ENCODE measurements at regions not wholly inside any gene's neighbourhood (a gene's known extent, or its start where the extent isn't known, plus 50 kb on each side); places are given as distances from the start of the nearest gene placed in this dataset.
"Not testable (repeated sequence)": the region's sequence is repeated elsewhere in the genome, so short reads cannot be mapped to it uniquely, and the experiment has no call there.

- DNase-seq = no peak
Measured at GRCh38 chr3:139202226-139202958, 141.4 kb upstream of the MRPS22 start.

- no peak for DNase-seq
Measured at GRCh38 chr3:139202959-139203349, 140.9 kb upstream of the MRPS22 start.

DNA sequence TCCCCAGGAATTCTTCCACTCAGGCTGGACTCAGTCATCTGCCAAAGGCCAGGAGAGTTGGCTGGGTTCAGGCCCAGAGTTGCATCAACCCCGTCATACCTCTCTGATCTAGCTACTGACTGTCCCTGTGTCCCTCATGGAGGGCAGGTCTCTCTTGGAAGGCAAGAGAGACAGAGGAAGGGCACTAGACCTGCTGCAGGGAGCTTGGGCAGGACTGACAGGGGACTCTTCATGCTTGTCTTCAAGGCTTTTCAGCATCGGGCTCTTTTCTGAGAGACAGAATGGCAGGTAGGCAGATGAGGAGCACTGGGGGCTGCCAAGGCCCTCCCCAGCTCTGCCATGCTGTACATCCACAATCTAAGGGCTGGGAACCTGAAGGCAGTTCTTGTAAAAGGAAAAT is 140.1 kb upstream of the MRPS22 start:
- DNase-seq = no peak

GRCh38 chr3:139204728-139205127 is 139.1 kb upstream of the MRPS22 start:
- DNase-seq = no peak

DNA sequence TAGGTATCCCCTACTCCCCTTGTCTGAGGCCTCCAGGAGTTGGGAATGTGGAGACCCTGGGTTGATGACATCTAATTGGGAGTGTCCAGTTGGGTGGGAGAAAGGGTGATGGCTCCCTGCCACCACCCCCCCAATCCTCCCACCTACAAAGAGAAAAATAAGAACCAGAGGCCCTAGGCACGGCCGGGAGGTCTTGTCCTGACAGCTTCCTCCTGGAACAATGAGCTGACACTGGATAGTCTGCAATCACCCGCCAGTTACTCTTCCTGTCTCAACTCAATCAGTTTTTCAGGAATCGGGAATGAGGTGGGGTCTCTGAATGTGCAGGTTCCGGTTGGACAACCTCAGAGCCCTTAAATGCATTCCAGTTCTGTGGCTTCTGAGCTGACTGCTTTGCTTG is 129.9 kb upstream of the MRPS22 start:
- no peak for DNase-seq

- DNase-seq = no peak
Measured at GRCh38 chr3:139216958-139217357, 126.9 kb upstream of the MRPS22 start.

GRCh38 chr3:139217633-139218032 is 126.2 kb upstream of the MRPS22 start:
- DNase-seq = no peak

DNA sequence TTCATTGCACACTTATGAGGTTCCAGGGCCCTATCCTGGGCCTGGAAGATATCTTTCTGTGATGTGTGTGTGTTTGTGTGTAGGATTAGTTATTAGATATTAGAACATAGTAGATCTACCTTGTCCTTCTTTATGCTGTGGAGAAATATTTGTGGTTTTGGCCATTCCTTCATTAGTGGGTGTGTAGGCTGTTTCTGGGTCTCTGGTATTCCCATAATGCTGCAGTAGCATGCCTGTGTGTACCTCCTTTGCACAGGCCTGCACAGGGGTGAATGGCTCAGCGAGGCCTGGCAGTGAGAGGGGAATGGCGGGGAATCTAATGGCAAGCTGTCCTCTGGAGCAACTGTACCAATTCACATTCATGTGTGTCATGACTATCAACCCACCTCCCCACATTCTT is 125.8 kb upstream of the MRPS22 start:
- DNase-seq = no peak

DNA sequence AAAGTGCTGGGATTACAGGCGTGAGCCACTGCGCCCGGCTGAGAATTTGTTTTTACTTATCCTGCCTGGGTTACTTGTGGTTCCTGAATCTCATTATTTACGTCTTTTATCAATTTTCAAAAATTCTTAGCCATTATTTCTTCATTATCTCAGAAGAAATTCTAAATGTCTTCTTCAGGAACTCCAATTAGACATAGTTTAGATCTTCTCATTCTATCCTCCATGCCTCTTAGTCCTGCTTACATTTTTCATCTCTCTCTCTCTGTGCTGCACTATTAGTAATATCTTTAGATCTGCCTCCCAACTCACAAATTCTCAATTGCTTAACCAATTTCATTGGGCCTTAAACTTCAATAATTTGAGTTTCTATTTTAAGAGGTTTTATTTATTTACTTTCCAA is 124.4 kb upstream of the MRPS22 start:
- no peak for DNase-seq

DNA sequence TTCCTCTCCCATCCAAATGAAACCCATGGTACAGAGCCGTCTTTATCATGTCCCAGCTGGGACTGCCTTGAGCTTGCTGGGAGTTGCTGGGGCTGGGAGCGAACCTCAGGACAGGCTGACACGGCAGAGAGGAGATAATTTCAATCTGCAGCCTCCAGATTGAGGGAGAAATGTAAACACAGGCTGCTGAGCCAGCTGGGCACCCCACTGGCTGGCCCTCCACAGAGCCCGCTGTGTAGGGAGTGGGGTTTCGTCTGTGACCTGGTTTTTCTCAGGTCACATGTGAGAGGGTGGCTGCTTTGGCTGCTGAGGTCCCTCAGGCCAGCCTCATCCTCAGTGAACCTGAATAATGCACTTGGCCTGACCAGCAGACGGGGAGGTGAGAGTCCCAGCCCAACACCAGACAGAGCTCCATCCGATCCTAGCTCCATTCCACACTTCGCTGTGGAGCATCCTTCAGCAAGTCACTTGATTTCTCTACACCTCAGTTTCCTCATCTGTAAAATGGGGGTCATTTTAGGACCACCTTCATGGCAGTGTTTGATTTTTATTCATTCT is 121.6 kb upstream of the MRPS22 start:
- DNase-seq = no peak

DNA sequence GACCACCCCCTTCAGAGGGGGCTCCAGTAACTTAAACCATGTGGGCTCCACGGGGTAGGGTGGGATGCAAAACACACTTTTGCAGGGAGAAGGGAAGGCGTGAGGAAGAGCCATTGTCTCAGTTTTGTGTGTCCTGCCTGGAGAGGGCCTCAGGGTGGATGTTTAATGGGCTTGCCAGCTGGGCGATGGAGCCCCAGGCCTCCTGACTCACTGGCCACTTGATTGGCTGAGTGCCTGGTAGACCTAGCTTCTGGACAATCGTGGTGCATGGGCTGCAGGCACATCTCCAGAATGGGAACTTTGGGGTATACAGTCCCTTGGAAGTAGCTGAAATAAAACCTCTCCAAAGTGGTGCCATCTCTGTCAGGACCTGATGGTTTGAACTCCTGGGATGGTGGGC is 118.3 kb upstream of the MRPS22 start:
- DNase-seq = no peak

DNA sequence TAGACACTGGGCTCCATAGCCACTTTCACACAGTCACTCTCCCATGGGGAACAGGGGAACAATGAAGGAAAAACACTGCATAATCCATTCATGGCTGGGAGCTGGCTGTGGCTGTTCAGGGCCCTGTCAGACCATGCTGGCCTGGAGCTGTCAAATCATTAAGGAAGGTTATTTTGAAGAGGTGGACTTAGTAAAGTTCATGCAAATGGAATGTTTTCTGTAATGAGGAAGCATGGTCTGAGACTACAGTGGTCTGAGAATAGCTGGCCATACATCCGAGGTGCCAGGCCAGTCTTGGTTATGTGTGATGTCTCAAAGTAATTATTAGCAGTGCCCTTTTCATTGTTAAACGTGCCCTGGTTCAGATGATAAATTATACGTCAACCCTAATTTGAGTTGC is 117.1 kb upstream of the MRPS22 start:
- DNase-seq = no peak

- no peak for DNase-seq
Measured at GRCh38 chr3:139227165-139227564, 116.7 kb upstream of the MRPS22 start.

- no peak for DNase-seq
Measured at GRCh38 chr3:139227827-139228226, 116.0 kb upstream of the MRPS22 start.

DNA sequence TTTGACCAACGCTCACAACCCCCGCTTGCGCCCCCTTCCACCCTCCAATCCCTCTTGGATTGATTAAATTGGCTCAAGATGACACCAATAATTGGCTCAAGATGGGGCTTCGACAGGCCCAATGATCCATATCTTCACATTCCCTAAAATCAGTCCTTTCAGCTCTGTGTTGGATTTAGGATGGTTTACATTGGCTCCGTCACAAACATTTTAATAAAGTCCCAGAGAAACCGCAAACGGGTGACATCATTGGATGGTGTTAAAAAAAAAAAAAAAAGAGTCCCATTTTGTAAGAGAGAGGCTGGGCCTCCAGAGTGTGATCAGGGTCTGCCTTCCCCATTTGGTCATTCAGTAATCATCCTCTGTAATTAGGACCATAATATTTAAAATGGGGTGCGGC is 113.4 kb upstream of the MRPS22 start:
- no peak for DNase-seq

- DNase-seq = peak; percentile 25
Measured at GRCh38 chr3:139231555-139232281, 112.1 kb upstream of the MRPS22 start.

DNA sequence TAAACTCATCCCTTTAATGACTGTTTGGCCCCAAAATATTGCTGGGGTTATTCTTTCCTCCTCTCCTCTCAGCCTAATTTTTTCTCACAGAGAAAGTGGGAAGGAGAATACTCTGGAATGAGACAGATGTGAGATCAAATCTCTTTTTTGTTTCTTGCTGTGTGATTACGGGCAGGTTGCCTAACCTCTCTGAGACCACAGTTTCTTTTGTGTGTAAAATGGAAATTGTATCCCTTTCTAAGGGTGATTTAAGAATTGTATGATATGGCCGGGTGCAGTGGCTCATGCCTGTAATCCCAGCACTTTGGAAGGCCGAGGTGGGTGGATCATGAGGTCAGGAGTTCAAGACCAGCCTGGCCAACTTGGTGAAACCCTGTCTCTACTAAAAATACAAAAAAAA is 111.5 kb upstream of the MRPS22 start:
- not testable (repeated sequence) for DNase-seq

DNA sequence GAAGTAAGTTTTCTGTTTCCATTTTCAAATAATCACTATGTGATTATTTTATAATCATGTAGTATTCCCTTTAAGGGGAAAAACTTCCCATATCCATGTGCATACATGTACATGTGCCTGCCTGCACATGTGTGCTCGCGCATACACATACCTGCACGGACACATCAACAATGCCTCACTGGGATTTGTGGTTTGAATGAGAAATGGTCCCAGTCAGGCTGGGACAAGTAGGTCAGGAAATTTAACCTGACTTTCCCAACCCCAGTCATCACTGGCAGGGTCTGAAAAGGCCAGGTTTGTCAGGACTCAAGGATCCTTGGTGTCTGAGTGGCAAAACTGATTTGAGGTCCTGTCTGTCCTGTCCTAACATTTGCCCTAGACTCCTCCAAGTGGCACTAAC is 109.3 kb upstream of the MRPS22 start:
- no peak for DNase-seq

DNA sequence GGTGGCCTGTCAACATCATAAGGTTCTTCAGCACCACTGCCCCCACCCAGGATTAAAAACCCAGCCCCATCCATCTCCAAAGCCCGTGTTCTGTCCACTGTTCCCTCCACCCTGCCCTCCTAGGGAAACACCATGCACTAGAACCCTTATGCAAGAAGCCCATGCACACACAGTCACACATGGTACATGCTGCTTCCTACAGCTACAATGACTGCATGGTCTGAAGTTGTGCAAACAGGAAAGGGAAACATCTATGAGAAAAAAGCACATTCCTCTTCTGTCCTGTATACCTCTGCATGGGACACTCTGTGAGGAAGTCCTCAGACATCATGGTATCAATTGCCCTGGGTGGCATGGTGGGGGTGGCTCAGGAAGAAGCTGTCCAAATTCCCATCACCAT is 108.6 kb upstream of the MRPS22 start:
- peak; percentile 4 for DNase-seq

DNA sequence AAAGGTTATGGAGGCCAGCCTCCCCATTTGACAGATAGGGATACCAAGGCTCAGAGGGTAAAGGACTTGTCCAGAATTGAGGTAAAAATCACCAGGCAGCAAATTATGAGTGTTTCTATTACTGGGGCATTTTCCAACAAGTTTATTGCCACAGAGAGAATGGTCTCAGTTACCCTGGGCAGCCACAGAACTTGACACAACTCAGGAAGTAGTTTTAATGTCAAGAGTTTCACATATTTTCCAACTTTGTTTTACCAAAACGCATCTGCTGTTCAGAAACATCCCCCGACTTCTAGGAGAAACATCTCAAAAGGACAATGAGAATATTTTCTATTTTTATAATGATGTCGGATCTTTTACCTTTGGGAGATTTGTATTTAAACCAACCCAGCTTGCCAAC is 107.5 kb upstream of the MRPS22 start:
- DNase-seq = no peak

GRCh38 chr3:139238281-139239030 is 105.4 kb upstream of the MRPS22 start:
- DNase-seq = no peak

DNA sequence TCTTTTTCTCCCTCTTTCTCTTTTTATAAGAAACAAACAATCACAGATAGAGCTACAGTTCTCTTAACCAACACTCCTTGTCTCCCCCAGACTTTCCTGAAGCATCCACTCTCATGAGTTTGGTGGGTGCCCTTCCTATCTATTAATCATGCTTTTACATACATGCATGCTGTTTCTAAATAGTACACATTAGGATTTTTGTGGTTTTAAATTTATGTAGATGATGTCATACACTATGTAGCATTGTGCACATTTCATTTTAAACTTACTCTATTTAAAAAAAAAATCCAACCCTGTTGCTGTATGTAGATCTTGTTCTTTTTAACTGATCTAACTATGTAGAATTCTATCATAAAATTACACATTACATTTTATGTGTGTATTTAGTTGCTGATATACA is 104.3 kb upstream of the MRPS22 start:
- no peak for DNase-seq

GRCh38 chr3:139241783-139242182 is 102.0 kb upstream of the MRPS22 start:
- DNase-seq = no peak

DNA sequence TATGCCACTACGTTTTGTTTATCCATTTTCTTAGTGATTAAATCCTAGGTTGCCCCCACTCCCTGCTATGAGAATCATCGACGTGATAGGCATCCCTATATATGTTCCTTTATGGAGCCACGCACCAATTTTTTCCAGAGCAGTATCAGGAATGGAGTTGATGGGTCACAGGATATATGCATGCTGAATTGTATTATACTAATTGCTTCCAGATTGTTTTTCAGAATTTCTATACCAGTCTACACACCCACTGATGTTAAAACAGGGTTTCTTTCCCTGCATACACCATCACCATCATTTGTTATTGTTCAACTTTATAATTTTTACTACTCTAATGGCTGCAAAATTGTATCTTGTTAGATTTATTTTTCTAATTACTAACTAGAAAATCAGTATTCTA is 100.1 kb upstream of the MRPS22 start:
- no peak for DNase-seq

Data from inflammatory macrophage treated with lipopolysaccharide for 4 hours (primary cell).